Endothelial cell of umbilical vein (primary cell): ENCODE measurements at regions not wholly inside any gene's neighbourhood (a gene's known extent, or its start where the extent isn't known, plus 50 kb on each side); places are given as distances from the start of the nearest gene placed in this dataset.
"Not testable (repeated sequence)": the region's sequence is repeated elsewhere in the genome, so short reads cannot be mapped to it uniquely, and the experiment has no call there.

Source experiments
- BruUV-seq: library from RNA; stranded (reverse); fragments of 400-500 nt; replicated peaks from 2 replicates; lab custom pipeline; 2021; lab: Mats Ljungman, UMichigan
- CTCF ChIA-PET: fragments of 300-600, 350-600 bp; sonication (Branson Sonifier 250); formaldehyde crosslinking; loops from one replicate; lab custom pipeline; 2021; ENCODE audit warnings: antibody characterized with exemption, inconsistent platforms; lab: Charles Lee
- POLR2A ChIA-PET: fragments of 300-600, 350-600 bp; sonication (Branson Sonifier 250); formaldehyde crosslinking; loops from one replicate; lab custom pipeline; 2021; ENCODE audit warnings: antibody characterized with exemption, inconsistent platforms; lab: Charles Lee
- DNase-seq: peaks from one replicate; pipeline ENCODE4 v3.0.0-alpha.2; 2011; ENCODE audit warnings: low read depth, low spot score
- FAIRE-seq: peaks from 2 replicates; lab custom pipeline; 2011; peaks lifted over from hg19 to GRCh38; lab: Jason Lieb, UNC
- H2AFZ ChIP-seq: 2 replicates; pipeline ENCODE4 v1.6.0; 2012; ENCODE audit warnings: low read depth, low read length, control low read depth, inconsistent platforms
- H3K27ac ChIP-seq: 2 replicates; pipeline ENCODE4 v1.5.1; 2011; ENCODE audit warnings: low read depth, mild to moderate bottlenecking, control low read depth, low read length, moderate library complexity; ENCODE audit not compliant: insufficient read depth
- H3K27me3 ChIP-seq, 2 experiments: 2 replicates each; pipeline versions ENCODE4 v1.6.0 to v1.6.1; 2011; ENCODE audit warnings: low read length in 2 of 2, mixed read lengths in 1 of 2; ENCODE audit not compliant: control insufficient read depth in 2 of 2, insufficient read depth in 2 of 2
- H3K36me3 ChIP-seq, 2 experiments: 2 replicates in 1 of 2; 3 replicates in 1 of 2; pipeline ENCODE4 v1.5.1; 2011; ENCODE audit warnings: low read length in 2 of 2, mild to moderate bottlenecking in 1 of 2, moderate library complexity in 1 of 2; ENCODE audit not compliant: control insufficient read depth in 2 of 2, insufficient read depth in 2 of 2; ENCODE audit errors: extremely low read depth in 1 of 2
- H3K4me1 ChIP-seq: 3 replicates; pipeline ENCODE4 v1.5.1; 2011; ENCODE audit warnings: mild to moderate bottlenecking, low read length; ENCODE audit not compliant: control insufficient read depth, insufficient read depth; ENCODE audit errors: extremely low read depth
- H3K4me2 ChIP-seq: 2 replicates; pipeline ENCODE4 v1.6.1; 2011; ENCODE audit warnings: low read length, control low read depth, mixed read lengths; ENCODE audit not compliant: insufficient read depth
- H3K4me3 ChIP-seq, 3 experiments: fragments of 200-600 bp in 1 of 3; sonication (generic), shearing (Covaris generic) in 1 of 3; replicated peaks in 1 of 3; 2 replicates each; pipeline ENCODE4 v1.5.1; 2011 to 2016; ENCODE audit warnings: control low read depth in 3 of 3, low read length in 3 of 3, mild to moderate bottlenecking in 2 of 3, inconsistent platforms in 1 of 3, low read depth in 1 of 3, moderate library complexity in 1 of 3; ENCODE audit not compliant: insufficient read depth in 1 of 3
- H3K79me2 ChIP-seq: 2 replicates; pipeline ENCODE4 v1.6.0; 2012; ENCODE audit warnings: low read length, inconsistent platforms; ENCODE audit not compliant: control insufficient read depth, insufficient read depth
- H3K9ac ChIP-seq: replicated peaks from 2 replicates; pipeline ENCODE3; 2011; ENCODE audit warnings: low read length, control low read depth; ENCODE audit not compliant: insufficient read depth; ENCODE audit errors: extremely low read depth
- H3K9me1 ChIP-seq: replicated peaks from 3 replicates; pipeline ENCODE4 v1.6.0; 2011; ENCODE audit warnings: mild to moderate bottlenecking, low read length; ENCODE audit not compliant: control insufficient read depth, insufficient read depth; ENCODE audit errors: extremely low read depth
- H3K9me3 ChIP-seq: replicated peaks from 2 replicates; pipeline ENCODE4 v1.5.1; 2012; ENCODE audit warnings: low read length, inconsistent platforms; ENCODE audit not compliant: control insufficient read depth, insufficient read depth
- H4K20me1 ChIP-seq: replicated peaks from 2 replicates; pipeline ENCODE3; 2011; ENCODE audit warnings: mild to moderate bottlenecking, low read length; ENCODE audit not compliant: control insufficient read depth, insufficient read depth; ENCODE audit errors: extremely low read depth
- JUN ChIP-seq: IDR thresholded peaks from 2 replicates; pipeline ENCODE4 v1.6.1; 2011; ENCODE audit warnings: borderline replicate concordance, low read depth; ENCODE audit not compliant: insufficient read length, insufficient read depth
- MYC ChIP-seq: IDR thresholded peaks from one replicate; pipeline ENCODE4 v1.6.1; 2011; ENCODE audit warnings: mild to moderate bottlenecking, low read depth, low read length
- dilution Hi-C: fragments of 300-500 bp; cut with MboI; formaldehyde crosslinking; loops from one replicate; pipeline ENCODE4 v1.15.0; 2019; ENCODE audit warnings: low sequenced_read_pairs; ENCODE audit not compliant: extremely low pct_ligation_motif_present
- intact Hi-C: fragments of 100-400 bp; cut with micrococcal nuclease; formaldehyde crosslinking; loops from one replicate; pipeline ENCODE4 v1.10.0; 2022
- TF ChIP-seq, protein P1 (sequence below), 2 donors: IDR thresholded peaks; 1 replicate in 1 of 2; 2 replicates in 1 of 2; pipeline ENCODE4 v1.5.1; 2011; ENCODE audit warnings: low read length in 2 of 2, mild to moderate bottlenecking in 2 of 2, moderate library complexity in 2 of 2, control low read depth in 1 of 2, inconsistent platforms in 1 of 2, low read depth in 1 of 2; ENCODE audit not compliant: insufficient read depth in 1 of 2; ENCODE audit errors: extremely low read depth in 1 of 2

DNA sequence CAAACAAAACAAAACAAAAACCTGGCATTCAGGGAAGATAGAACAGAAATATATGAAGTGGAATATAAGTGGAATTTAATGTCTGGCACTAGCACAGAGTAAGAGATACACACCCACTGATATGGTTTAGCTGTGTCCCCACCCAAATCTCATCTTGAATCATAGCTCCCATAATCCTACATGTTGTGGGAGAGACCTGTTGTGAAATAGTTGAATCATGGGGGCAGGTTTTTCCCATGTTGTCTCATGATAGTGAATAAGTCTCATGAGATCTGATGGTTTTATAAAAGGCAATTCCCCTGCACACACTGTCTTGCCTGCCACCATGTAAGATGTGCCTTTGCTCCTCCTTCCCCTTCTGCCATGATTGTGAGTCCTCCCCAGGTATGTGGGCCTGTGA lies 200.1 kb upstream of the RGS17 start:
- H3K9me3 ChIP-seq, H3K4me3 ChIP-seq, BruUV-seq, CTCF ChIA-PET, H3K4me2 ChIP-seq, FAIRE-seq, H2AFZ ChIP-seq, H3K36me3 ChIP-seq, H3K9me1 ChIP-seq, H3K79me2 ChIP-seq, H3K27me3 ChIP-seq, DNase-seq, POLR2A ChIA-PET, dilution Hi-C loops, H3K4me1 ChIP-seq, H3K27ac ChIP-seq, H4K20me1 ChIP-seq, H3K9ac ChIP-seq, intact Hi-C loops: not testable (repeated sequence)

DNA sequence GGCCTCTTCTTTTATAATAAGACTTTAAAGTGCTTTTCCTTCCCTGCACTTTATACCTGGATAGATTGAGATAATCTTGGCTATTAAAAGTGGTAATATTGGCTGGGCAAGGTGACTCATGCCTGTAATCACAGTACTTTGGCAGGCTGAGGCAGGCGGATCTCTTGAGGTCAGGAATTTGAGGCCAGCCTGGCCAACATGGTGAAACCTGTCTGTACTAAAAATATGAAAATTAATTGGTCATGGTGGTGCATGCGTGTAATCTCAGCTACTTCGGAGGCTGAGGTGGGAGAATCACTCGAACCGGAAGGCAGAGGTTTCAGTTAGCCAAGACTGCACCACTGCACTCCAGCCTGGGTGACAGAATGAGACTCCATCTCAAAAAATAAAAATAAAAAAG lies 197.1 kb upstream of the RGS17 start:
- intact Hi-C loops (no loop called here), dilution Hi-C loops (no loop called here)
- no TSS peak for BruUV-seq
- Histone ChIP-seq H3K79me2 (no peaks in the 10 kb centered on the region), H3K27me3 (no peaks in the 10 kb centered on the region), H3K4me2 (no peak overlapping the region), H3K4me3 (no peak overlapping the region), H3K4me1 (no peaks in the 10 kb centered on the region), H4K20me1 (no peaks in the 10 kb centered on the region), H2AFZ (no peak overlapping the region), H3K9me1 (no peaks in the 10 kb centered on the region), H3K36me3 (no peaks in the 10 kb centered on the region), H3K9ac (no peak overlapping the region), H3K9me3 (no peaks in the 10 kb centered on the region), H3K27ac (no peak overlapping the region)
- no peak for DNase-seq
- FAIRE-seq, result no peak
- ChIA-PET CTCF (no interaction called here), POLR2A (no interaction called here)
- TF ChIP-seq MYC (no peak), JUN (no peak)
- TF ChIP-seq, protein P1, sequence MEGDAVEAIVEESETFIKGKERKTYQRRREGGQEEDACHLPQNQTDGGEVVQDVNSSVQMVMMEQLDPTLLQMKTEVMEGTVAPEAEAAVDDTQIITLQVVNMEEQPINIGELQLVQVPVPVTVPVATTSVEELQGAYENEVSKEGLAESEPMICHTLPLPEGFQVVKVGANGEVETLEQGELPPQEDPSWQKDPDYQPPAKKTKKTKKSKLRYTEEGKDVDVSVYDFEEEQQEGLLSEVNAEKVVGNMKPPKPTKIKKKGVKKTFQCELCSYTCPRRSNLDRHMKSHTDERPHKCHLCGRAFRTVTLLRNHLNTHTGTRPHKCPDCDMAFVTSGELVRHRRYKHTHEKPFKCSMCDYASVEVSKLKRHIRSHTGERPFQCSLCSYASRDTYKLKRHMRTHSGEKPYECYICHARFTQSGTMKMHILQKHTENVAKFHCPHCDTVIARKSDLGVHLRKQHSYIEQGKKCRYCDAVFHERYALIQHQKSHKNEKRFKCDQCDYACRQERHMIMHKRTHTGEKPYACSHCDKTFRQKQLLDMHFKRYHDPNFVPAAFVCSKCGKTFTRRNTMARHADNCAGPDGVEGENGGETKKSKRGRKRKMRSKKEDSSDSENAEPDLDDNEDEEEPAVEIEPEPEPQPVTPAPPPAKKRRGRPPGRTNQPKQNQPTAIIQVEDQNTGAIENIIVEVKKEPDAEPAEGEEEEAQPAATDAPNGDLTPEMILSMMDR (IDR thresholded peaks at IDR 0.05; ENCODE audit: extremely low read depth in 1 of 2, insufficient read depth in 1 of 2, low read depth in 1 of 2, low read length in 2 of 2), result no peak
